HUDEP-2 (cell line): ENCODE measurements at regions not wholly inside any gene's neighbourhood (a gene's known extent, or its start where the extent isn't known, plus 50 kb on each side); places are given as distances from the start of the nearest gene placed in this dataset.
A peak's percentile ranks its signal among the peaks of the same experiment; 100 is the strongest.
"Not testable (repeated sequence)": the region's sequence is repeated elsewhere in the genome, so short reads cannot be mapped to it uniquely, and the experiment has no call there.

ENCODE experiments used
- DNase-seq, 76 experiments: peaks; one replicate each; lab custom pipeline; 2025; ENCODE audit not compliant: unreplicated experiment in 76 of 76; lab: John Stamatoyannopoulos, UW

DNA sequence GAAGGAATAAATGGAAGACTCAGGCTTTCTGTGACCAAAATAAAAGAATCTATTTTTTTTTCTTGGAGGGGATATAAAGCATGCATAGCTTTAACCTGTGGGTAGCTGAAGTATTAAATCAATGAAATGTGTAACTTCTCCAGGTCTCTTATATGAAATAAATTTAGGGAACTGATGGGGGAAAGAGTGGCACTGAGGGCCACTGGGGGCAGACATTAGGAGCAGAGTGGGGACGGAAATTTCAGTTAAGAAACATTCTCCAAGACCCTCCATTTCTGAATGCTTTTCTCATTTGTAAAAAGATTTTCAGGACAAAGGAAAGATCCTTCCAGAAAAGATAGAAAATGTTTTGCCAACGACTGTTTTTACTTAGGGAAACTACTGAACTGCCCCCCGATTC is 131.0 kb downstream of the GPX5 start:
- no peak for DNase-seq

DNA sequence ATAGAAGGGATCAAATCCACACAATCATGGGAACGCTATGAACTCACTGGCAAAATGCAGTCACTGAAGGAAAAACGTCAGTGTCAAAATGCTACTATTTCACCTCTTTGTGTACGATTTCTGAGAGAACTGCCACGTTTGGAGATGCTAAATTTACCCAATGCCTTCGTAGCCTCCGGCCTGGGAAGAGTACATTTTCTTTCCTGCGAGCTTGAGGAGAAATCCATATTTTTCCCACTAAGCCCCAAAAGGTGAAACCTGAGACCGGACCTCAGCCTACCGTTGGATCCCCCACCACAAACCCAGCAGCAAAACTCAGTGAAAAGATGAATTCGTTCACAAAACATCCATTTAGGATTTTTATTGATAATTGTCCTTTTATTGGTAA is 131.7 kb downstream of the GPX5 start:
- no peak for DNase-seq

DNA sequence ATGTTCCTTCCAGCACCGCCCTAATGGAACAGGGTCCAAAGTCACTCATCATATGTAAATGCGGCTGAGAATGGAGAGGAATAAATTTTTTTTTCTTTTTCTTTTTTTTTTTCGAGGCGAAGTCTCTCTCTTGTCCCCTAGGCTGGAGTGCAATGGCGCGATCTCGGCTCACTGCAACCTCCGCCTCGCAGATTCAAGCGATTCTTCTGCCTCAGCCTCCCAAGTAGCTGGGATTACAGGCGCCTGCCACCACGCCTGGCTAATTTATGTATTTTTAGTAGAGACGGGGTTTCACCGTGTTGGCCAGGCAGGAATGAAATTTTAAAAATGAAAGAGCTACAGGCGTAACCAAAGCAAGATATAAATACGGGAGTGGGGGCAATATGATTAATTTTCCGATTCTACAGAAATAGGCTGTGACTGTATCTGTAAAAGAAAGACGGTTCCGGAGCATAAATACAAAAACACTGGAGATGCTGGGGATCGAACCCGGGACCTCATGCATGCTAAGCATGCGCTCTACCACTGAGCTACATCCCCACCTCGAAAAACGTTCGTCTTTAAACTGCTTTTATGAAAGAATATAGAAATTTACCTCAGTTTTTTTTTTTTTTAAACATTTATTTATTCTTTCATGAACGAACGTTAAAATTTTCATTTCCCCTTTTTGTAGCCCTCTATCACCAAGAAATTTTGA is 132.2 kb downstream of the GPX5 start:
- peak in 61 of 76 experiments; percentile 18 to 74 (median 52) for DNase-seq

DNA sequence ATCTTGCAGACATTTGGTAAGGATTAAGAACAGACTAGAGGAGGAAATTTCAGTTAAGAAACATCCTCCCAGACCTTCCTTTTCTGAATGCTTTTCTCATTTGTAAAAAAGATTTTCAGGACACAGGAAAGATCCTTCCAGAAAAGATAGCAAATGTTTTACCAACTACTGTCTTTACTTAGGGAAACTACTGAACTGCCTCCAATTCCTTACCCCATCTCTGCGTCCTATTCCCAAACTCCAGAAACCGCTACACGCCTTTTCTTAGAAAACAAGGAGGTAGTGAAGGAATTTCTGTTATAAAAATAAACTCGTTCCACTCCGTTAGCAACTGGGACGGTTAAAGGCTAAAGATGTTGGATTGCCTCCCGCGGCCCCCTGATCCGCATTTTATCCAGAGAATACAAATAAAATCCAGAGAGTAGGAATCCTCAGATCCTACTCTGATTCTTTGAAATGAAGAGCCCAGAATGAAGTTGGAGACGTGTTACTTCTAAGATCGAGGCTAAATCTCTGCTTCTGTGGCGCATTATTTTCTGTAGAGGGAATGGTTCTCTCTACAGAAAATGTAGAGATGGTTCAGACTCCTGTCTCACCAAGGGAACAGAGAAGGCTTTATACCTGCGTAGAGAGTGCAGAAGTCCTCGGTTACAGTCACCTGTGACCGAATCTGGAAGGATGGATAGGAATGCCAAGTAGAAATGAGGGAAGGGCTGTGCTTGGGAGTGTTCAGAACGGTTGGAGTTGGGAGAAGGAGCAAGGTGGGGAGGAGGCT is 133.0 kb downstream of the GPX5 start:
- no peak for DNase-seq

DNA sequence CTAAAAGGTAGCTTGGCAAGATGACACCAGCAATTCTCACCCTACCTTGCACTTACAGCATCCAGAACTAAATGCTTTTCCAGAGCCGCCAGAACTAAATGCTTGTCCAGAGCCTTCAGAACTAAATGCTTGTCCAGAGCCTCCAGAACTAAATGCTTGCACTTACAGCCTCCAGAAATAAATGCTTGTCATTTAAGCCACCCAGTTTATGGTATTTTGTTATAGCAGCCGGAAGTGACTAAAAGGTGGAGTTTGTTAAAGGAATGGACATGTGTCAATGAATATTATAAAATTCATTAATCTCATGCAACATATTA is 133.5 kb downstream of the GPX5 start:
- no peak for DNase-seq

DNA sequence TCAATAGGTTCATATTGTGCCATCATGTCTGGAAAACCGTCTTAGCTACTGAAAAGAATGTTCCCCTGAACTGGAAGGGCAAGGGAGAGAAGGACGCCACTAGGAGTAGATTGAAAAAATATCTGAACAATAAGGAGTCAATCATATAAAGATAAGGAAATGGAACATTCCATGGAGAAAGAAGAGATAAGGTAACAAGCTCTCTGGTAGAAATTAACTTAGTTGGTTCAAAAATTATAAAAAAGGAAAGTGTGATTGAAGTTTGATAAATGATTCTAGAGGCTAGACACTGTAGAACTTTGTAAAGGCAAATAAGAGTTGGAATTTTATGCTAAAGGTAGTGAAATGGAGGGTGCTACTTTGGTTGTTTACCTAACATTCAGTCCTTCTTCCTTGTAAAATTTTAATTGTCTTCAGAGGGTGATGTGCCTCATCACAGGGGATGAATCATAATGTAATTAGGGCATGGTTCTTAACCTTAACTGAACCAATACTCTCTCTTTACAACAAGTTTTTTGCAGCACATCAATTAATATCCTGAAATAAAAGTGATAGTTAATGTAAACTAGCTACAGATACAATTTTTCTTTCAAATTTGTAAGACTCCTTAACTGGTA is 135.5 kb downstream of the GPX5 start:
- no peak for DNase-seq

DNA sequence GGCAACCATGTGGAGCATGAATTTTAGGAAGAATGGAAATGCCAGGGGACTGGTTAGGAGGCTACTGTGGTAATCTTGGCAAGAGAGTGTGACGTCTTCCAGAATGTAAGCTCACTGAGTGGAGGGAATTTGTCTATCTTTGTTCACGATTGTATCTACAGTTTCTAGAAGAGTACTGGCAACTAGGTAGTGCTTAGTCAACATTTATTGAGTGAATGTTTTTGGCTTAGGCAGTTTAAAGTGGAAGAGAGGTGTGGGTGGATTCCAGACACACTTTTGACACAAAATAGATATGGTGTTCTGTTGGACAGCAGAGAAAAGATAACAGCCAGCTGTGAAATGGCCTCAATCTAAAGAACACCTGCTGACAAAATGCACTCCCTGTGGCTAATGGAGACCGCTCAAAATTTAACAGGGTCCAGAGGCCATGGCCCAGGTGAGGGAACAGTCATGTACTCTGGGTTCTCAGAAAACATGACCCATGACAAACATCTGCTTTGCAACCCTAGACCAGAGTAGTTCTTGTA is 139.3 kb downstream of the GPX5 start:
- peak in 15 of 76 experiments; percentile 16 to 68 (median 52) for DNase-seq

DNA sequence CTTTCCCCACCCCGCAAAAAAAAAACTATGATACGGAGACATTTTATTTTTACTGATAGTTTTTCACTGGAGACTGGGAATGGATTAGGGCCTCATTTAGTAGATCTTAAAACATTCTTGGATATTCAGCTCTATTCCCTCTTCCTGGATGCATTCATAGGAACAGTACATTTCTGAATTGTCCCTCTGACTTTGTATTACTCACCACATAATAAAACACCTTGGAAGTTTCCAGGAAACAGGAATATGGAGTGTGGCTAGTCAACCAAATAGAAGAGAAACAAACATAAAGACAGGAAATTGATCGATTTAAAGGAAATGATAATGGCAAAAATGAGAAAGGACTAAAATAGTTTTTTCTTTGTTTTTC is 147.7 kb downstream of the GPX5 start:
- DNase-seq, result no peak

DNA sequence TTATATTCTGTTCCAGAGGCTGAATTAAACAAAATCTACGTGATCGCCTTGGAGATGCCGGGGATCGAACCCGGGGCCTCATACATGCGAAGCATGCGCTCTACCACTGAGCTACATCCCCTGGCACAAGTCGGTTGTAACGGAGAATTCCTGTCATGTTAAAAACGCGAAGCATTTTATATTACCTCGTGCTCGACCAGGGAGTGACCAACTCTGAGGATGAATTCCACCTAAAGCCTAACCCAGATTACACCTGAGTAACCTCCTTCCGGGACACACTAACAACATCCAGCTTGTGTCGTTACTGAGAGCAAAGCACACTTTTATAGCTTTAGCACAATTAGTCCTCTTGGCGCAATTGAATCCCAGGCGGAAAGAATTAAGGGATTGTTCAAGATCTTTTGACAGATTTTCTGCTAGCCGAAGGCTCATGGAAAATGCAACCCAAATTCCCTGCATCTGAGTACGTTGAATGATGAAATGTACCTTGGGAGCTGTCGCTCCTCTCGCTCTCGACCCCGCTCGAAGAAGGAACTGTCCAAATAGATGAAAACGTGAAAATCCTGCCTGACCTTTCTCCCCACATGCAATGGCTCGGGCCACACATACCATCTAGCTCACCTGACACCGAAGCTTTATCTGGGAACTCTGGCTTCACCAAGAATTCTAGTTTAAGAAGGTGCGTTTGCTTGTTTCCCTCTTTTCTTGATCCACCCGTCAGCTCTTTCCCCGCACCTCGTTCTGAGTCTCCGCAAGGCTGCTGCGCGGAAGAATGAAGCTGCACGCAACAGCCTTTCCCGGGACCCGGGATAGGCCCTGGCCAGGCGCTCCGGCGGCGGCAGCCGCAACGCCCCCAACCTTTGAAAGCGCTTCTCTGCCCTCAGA is 148.3 kb downstream of the GPX5 start:
- peak in 65 of 76 experiments; percentile 26 to 87 (median 73) for DNase-seq

DNA sequence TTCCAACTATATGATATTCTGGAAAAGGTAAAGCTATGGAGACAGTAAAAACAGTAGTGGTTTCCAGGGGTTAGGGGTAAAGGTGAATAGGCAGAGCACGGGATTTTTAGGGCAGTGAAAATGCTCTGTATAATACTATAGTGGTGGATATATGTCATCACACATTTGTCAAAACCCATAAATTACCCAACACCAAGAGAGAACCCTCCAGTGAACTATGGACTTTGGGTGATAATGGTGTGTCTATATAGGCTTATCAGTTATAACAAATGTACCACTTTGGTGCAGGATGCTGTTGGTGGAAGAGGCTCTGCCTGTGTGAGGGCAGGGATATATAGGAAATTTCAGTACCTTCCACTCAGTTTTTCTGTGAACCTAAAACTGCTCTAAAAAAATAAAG is 149.9 kb downstream of the GPX5 start:
- DNase-seq, result peak in 32 of 76 experiments; percentile 14 to 78 (median 50)

DNA sequence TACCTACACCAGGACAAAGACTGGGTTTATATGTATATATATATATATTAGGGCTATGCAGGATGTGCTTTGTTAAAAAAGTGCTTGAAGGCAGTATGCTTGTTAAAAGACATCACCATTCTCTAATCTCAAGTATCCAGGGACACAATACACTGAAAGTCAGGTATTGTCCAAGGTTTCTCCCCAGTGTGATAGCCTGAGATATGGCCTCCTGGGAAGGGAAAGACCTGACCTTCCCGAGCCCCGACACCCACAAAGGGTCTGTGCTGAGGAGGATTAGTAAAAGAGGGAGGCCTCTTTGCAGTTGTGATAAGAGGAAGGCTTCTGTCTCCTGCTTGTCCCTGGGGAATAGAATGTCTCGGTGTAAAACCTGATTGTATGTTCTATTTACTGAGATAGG is 156.9 kb downstream of the GPX5 start:
- DNase-seq, result peak in 2 of 76 experiments; percentile 20 to 23

DNA sequence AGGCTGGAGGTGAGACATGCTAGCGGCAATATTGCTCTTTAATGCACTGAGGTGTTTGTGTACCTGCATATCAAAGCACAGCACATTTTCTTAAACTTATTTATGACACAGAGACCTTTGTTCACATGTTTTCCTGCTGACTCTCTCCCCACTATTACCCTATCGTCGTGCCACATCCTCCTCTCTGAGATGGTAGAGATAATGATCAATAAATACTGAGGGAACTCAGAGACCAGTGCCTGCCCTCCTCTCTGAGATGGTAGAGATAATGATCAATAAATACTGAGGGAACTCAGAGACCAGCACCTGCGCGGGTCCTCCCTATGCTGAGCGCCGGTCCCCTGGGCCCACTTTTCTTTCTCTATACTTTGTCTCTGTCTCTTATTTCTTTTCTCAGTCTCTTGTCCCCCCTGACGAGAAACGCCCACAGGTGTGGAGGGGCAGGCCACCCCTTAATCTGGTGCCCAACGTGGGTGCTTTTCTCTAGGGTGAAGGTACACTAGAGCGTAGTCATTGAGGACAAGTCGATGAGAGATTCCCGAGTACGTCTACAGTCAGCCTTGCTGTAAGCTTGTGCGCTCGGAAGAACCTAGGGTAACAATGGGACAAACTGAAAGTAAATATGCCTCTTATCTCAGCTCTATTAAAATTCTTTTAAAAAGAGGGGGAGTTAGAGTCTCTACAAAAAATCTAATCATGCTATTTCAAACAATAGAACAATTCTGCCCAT is 157.4 kb downstream of the GPX5 start:
- DNase-seq, result not testable (repeated sequence)

DNA sequence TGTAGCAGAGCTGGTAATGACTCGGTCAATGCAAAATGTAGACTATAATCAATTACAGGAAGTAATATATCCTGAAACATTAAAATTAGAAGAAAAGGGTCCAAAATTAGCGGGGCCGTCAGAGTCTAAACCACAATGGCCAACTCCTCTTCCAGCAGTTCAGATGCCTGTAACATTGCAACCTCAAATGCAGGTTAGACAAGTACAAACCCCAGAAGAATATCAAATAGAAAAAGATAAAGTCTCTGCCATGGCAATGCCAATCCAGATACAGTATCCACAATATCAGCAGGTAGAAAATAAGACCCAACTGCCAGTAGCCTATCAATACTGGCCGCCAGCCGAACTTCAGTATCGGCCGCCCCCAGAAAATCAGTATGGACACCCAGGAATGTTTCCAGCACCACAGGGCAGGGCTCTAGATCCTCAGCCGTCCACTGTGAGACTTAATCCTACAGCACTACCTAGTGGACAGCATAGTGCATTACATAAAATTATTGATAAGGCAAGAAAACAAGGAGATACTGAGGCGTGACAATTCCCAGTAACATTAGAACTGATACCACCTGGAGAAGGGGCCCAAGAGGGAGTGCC is 158.4 kb downstream of the GPX5 start:
- DNase-seq, result peak in 49 of 76 experiments; percentile 13 to 78 (median 52)

DNA sequence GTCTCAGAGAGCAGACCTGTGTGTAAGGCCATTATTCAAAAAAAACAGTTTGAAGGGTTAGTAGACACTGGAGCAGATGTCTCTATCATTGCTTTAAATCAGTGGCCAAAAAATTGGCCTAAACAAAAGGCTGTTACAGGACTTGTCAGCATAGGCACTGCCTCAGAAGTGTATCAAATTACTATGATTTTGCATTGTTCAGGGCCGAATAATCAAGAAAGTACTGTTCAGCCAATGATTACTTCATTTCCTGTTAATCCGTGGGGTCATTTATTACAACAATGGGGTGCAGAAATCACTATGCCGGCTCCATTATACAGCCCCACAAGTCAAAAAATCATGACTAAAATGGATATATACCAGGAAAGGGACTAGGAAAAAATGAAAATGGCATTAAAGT is 160.3 kb downstream of the GPX5 start:
- not testable (repeated sequence) for DNase-seq

DNA sequence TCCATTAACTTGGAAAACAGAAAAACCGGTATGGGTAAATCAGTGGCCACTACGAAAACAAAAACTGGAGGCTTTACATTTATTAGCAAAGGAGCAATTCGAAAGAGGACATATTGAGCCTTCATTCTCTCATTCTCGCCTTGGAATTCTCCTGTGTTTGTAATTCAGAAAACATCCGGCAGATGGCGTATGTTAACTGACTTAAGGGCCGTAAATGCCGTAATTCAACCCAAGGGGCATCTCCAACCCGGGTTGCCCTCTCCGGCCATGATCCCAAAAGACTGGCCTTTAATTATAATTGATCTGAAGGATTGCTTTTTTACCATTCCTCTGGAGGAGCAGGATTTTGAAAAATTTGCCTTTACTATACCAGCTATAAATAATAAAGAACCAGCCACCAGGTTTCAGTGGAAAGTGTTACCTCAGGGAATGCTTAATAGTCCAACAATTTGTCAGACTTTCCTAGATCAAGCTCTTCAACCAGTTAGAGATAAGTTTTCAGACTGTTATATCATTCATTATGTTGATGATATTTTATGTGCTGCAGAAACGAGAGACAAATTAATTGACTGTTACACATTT is 160.9 kb downstream of the GPX5 start:
- DNase-seq, result peak in 54 of 76 experiments; percentile 11 to 91 (median 65)

DNA sequence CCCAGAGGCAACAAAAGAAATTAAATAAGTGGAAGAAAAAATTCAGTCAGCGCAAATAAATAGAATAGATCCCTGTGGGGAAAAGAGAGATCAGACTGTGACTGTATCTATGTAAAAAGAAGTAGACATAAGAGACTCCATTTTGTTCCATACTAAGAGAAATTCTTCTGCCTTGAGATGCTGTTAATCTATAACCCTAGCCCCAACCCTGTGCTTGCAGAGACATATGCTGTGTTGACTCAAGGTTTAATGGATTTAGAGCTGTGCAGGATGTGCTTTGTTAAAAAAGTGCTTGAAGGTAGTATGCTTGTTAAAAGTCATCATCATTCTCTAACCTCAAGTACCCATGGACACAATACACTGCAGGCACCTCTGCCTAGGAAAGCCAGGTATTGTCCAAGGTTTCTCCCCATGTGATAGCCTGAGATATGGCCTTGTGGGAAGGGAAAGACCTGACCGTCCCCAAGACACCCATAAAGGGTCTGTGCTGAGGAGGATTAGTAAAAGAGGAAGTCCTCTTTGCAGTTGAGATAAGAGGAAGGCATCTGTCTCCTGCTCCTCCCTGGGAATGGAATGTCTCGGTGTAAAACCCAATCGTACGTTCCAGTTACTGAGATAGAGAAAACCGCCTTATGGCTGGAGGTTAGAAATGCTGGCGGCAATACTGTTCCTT is 161.8 kb downstream of the GPX5 start:
- DNase-seq, result peak in 36 of 76 experiments; percentile 11 to 79 (median 40)

DNA sequence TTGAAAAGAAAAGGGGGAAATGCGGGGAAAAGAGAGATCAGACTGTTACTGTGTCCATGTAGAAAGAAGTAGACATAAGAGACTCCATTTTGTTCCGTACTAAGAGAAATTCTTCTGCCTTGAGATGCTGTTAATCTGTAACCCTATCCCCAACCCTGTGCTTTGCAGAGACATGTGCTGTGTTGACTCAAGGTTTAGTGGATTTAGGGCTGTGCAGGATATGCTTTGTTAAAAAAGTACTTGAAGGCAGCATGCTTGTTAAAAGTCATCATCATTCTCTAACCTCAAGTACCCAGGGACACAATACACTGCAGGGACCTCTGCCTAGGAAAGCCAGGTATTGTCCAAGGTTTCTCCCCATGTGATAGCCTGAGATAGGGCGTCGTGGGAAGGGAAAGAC is 166.3 kb downstream of the GPX5 start:
- not testable (repeated sequence) for DNase-seq

DNA sequence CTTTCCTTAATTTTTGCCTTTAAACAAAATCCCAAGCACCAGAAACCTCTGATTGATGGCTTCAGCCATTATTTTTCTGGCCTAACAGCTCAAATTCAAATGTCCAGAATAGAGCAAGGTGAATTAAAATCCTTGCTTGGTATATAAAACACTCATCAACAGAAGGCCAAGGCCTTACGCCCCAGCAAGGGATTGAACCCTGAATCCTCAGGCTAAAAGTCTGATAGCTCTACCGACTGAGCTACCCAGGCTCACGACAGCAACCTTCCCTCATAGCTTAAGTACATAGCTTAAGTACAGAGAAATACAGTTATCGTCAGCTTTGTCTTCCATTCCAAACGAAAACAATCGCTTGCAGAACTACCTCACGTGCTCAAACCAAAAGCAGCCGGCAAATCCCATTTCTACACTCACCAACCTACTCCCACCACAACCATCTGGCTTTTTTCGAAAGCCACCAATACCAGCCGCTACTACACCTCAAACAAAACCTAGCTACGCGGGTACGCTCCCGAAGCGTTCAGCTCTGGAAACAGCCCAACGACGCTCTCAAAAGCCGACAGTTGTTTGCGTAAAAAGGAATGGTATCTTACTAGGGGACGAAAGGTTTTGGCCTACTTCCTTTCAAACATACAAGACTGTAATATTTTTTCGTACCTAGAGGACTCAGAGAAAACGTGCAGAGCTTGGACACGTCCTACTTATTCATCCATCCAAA is 167.5 kb downstream of the GPX5 start:
- no peak for DNase-seq
